K562 (cell line): ENCODE measurements at regions not wholly inside any gene's neighbourhood (a gene's known extent, or its start where the extent isn't known, plus 50 kb on each side); places are given as distances from the start of the nearest gene placed in this dataset.
"Not testable (repeated sequence)": the region's sequence is repeated elsewhere in the genome, so short reads cannot be mapped to it uniquely, and the experiment has no call there.

Source experiments
- CHCHD3 ChIP-seq: fragments of 250-450 bp; sonication (Bioruptor Pico); IDR thresholded peaks from 2 replicates; pipeline ENCODE4 v2.1.2; 2022; ENCODE audit warnings: mild to moderate bottlenecking
- CREB1 ChIP-seq, 2 experiments: sonication (generic) in 1 of 2; formaldehyde crosslinking in 1 of 2; IDR thresholded peaks; 2 replicates each; pipeline versions ENCODE4 v1.6.1 to v1.8.0; 2012 to 2022; ENCODE audit warnings: inconsistent platforms in 1 of 2, mild to moderate bottlenecking in 1 of 2, missing genetic modification reagents in 1 of 2, moderate library complexity in 1 of 2
- ETV6 ChIP-seq, 3 experiments: fragments of 150-350 bp in 1 of 3; sonication (generic) in 1 of 3; formaldehyde crosslinking in 1 of 3; IDR thresholded peaks; 2 replicates each; pipeline versions ENCODE4 v1.6.1 to v1.8.0; 2014 to 2022; ENCODE audit warnings: borderline replicate concordance in 2 of 3, low read depth in 2 of 3, antibody characterized with exemption in 1 of 3, low read length in 1 of 3, mild to moderate bottlenecking in 1 of 3, missing genetic modification reagents in 1 of 3
- FOXA3 ChIP-seq, 2 experiments: fragments of 450-650 bp in 1 of 2; sonication (generic) in 1 of 2; formaldehyde crosslinking; IDR thresholded peaks in 1 of 2; conservative IDR thresholded peaks in 1 of 2; 2 replicates each; pipeline versions ENCODE4 v1.4.0 to v1.8.0; 2020 to 2022; ENCODE audit warnings: mild to moderate bottlenecking in 2 of 2, missing genetic modification reagents in 1 of 2
- HCFC1 ChIP-seq: IDR thresholded peaks from 2 replicates; pipeline ENCODE4 v1.6.1; 2012; ENCODE audit warnings: low read depth, low read length, improper control_type of control experiment
- HDAC1 ChIP-seq, 2 experiments: fragments of 450-650 bp; IDR thresholded peaks; 2 replicates each; pipeline ENCODE4 v1.6.1; 2016 to 2017; ENCODE audit warnings: inconsistent platforms in 1 of 2, mild to moderate bottlenecking in 1 of 2, moderate library complexity in 1 of 2
- KHSRP ChIP-seq: fragments of 450-650 bp; IDR thresholded peaks from 2 replicates; pipeline ENCODE4 v1.6.1; 2017
- KLF1 ChIP-seq: fragments of 450-650 bp; IDR thresholded peaks from 2 replicates; pipeline ENCODE4 v1.6.1; 2016; ENCODE audit warnings: missing genetic modification characterization, missing compliant biosample characterization
- MAZ ChIP-seq, 2 experiments: fragments of 450-650 bp in 1 of 2; sonication (generic) in 1 of 2; formaldehyde crosslinking; IDR thresholded peaks in 1 of 2; conservative IDR thresholded peaks in 1 of 2; 2 replicates each; pipeline versions ENCODE4 v1.4.0 to v1.5.0; 2020; ENCODE audit warnings: mild to moderate bottlenecking in 1 of 2, missing genetic modification reagents in 1 of 2
- RNF2 ChIP-seq: sonication (generic); IDR thresholded peaks from 2 replicates; pipeline ENCODE4 v1.6.1; 2016
- SAFB ChIP-seq: fragments of 200-400 bp; formaldehyde crosslinking; IDR thresholded peaks from 2 replicates; pipeline ENCODE4 v1.6.1; 2017; ENCODE audit warnings: low read depth, low read length, borderline replicate concordance
- SRF ChIP-seq, 2 experiments: fragments of 250-450, 450-650 bp in 1 of 2; sonication (Bioruptor Pico) in 1 of 2; sonication (generic) in 1 of 2; formaldehyde crosslinking; IDR thresholded peaks; 2 replicates each; pipeline versions ENCODE4 v1.5.0 to v1.5.1; 2020 to 2022; ENCODE audit warnings: mild to moderate bottlenecking in 1 of 2, missing genetic modification reagents in 1 of 2
- TCF3 ChIP-seq: sonication (generic); formaldehyde crosslinking; IDR thresholded peaks from 2 replicates; pipeline ENCODE4 v1.4.0; 2020; ENCODE audit warnings: mild to moderate bottlenecking, missing genetic modification reagents
- ZNF12 ChIP-seq: sonication (generic); formaldehyde crosslinking; IDR thresholded peaks from 2 replicates; pipeline ENCODE4 v1.4.0; 2020; ENCODE audit warnings: mild to moderate bottlenecking, missing genetic modification reagents
- ZNF253 ChIP-seq: fragments of 250-450 bp; sonication (Bioruptor Pico); conservative IDR thresholded peaks from 2 replicates; pipeline ENCODE4 v1.6.1; 2021; ENCODE audit warnings: mild to moderate bottlenecking
- TF ChIP-seq, protein P1 (sequence below), 2 experiments: IDR thresholded peaks; 2 replicates each; pipeline ENCODE4 v1.6.1; 2012; ENCODE audit warnings: improper control_type of control experiment in 2 of 2, low read depth in 2 of 2, low read length in 2 of 2, borderline replicate concordance in 1 of 2
- TF ChIP-seq, protein P2 (sequence below), 2 experiments: fragments of 450-650 bp; IDR thresholded peaks; 2 replicates each; pipeline ENCODE4 v1.6.1; 2016
- TF ChIP-seq, protein P3 (sequence below): fragments of 250-450 bp; sonication (Bioruptor Pico); IDR thresholded peaks from 2 replicates; pipeline ENCODE4 v1.4.0; 2020; ENCODE audit warnings: mild to moderate bottlenecking
- TF ChIP-seq, protein P4 (sequence below): fragments of 450-650 bp; formaldehyde crosslinking; IDR thresholded peaks from 2 replicates; pipeline ENCODE4 v1.4.0; 2020; ENCODE audit warnings: mild to moderate bottlenecking, moderate library complexity

DNA sequence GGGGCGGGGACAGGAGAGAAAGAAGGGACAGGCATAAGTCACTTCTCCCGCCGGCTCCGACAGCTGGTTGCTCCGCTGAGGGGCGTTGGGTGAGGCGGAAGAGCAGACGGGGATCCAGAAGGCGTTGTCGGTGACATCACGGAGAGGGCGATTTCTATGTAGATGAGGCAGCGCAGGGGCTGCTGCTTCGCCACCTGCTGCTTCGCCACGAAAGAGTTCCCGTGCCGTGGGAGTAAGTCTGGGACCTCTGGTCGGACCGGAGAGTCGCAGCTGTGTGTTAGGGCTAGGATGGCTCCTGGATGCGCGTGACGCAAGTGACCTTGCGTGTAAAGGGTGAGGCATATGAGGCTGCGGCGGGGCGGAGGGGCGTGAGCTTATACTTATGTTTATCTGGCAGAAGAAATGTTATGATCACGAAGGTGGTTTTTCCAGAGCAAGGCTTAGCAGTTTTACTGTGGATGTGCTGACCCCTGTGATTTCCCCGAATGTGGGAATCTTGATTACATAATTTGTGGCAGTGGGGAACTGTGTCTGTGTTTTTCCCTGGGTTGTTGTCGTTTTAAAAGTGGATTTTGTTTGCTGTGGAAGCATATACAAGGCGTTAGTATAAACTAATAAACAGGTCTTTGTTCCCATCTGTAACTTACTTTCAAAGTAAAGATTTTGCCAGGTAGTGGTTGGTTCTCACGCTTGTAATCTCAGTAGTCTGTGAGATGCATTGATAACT, 52.8 kb downstream of the PPIAL4A start (continued):
- TF ChIP-seq KLF1 (tag) (peak; percentile 62; the same call in 1 of the 2 replicates), CHCHD3 (CRISPR knock-in tag) (peak; percentile 98), KHSRP (peak; percentile 71; the same call in 1 of the 2 replicates), ETV6 (IDR thresholded peaks at IDR 0.05; ENCODE audit: borderline replicate concordance in 1 of 2, low read depth in 2 of 2, low read length in 1 of 2) (peak in 1 of 2 experiments; percentile 72; a peak in 2 of 4 replicates), SAFB (0 out of 2 replicates have a peak, but pooled peaks have one; percentile 29), ZNF253 (peak; percentile 92), MAZ (CRISPR knock-in tag; conservative IDR thresholded peaks at IDR 0.05 in 1 of 2, IDR thresholded peaks at IDR 0.05 in 1 of 2) (peak in 1 of 2 experiments; percentile 71; a peak in 2 of 4 replicates), FOXA3 (CRISPR knock-in tag; conservative IDR thresholded peaks at IDR 0.05 in 1 of 2, IDR thresholded peaks at IDR 0.05 in 1 of 2) (peak in 1 of 2 experiments; percentile 53; a peak in 1 of 4 replicates), ZNF12 (CRISPR knock-in tag) (0 out of 2 replicates have a peak, but pooled peaks have one; percentile 29), SRF (CRISPR knock-in tag; IDR thresholded peaks at IDR 0.05) (peak in 1 of 2 experiments; percentile 76; a peak in 2 of 4 replicates), TCF3 (CRISPR knock-in tag) (0 out of 2 replicates have a peak, but pooled peaks have one; percentile 20), HDAC1 (IDR thresholded peaks at IDR 0.05) (0 out of 4 replicates have a peak, but pooled peaks of 1 of the 2 experiments have one; percentile 36), RNF2 (peak; percentile 99), HCFC1 (peak; percentile 69), CREB1 (IDR thresholded peaks at IDR 0.05) (peak; percentile 77), CREB1 (CRISPR knock-in tag; IDR thresholded peaks at IDR 0.05) (0 out of 2 replicates have a peak, but pooled peaks have one; percentile 52)
- TF ChIP-seq, protein P1, sequence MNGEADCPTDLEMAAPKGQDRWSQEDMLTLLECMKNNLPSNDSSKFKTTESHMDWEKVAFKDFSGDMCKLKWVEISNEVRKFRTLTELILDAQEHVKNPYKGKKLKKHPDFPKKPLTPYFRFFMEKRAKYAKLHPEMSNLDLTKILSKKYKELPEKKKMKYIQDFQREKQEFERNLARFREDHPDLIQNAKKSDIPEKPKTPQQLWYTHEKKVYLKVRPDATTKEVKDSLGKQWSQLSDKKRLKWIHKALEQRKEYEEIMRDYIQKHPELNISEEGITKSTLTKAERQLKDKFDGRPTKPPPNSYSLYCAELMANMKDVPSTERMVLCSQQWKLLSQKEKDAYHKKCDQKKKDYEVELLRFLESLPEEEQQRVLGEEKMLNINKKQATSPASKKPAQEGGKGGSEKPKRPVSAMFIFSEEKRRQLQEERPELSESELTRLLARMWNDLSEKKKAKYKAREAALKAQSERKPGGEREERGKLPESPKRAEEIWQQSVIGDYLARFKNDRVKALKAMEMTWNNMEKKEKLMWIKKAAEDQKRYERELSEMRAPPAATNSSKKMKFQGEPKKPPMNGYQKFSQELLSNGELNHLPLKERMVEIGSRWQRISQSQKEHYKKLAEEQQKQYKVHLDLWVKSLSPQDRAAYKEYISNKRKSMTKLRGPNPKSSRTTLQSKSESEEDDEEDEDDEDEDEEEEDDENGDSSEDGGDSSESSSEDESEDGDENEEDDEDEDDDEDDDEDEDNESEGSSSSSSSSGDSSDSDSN (IDR thresholded peaks at IDR 0.05; ENCODE audit: borderline replicate concordance in 1 of 2, low read depth in 2 of 2, low read length in 2 of 2): peak in 1 of 2 experiments; percentile 82; a peak in 1 of 4 replicates
- not testable (repeated sequence) for TF ChIP-seq ETV6 (CRISPR knock-in tag; IDR thresholded peaks at IDR 0.05; ENCODE audit: borderline replicate concordance)
- TF ChIP-seq, protein P2, sequence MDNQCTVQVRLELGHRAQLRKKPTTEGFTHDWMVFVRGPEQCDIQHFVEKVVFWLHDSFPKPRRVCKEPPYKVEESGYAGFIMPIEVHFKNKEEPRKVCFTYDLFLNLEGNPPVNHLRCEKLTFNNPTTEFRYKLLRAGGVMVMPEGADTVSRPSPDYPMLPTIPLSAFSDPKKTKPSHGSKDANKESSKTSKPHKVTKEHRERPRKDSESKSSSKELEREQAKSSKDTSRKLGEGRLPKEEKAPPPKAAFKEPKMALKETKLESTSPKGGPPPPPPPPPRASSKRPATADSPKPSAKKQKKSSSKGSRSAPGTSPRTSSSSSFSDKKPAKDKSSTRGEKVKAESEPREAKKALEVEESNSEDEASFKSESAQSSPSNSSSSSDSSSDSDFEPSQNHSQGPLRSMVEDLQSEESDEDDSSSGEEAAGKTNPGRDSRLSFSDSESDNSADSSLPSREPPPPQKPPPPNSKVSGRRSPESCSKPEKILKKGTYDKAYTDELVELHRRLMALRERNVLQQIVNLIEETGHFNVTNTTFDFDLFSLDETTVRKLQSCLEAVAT (IDR thresholded peaks at IDR 0.05): peak; percentile 82 to 88
- TF ChIP-seq, protein P3, sequence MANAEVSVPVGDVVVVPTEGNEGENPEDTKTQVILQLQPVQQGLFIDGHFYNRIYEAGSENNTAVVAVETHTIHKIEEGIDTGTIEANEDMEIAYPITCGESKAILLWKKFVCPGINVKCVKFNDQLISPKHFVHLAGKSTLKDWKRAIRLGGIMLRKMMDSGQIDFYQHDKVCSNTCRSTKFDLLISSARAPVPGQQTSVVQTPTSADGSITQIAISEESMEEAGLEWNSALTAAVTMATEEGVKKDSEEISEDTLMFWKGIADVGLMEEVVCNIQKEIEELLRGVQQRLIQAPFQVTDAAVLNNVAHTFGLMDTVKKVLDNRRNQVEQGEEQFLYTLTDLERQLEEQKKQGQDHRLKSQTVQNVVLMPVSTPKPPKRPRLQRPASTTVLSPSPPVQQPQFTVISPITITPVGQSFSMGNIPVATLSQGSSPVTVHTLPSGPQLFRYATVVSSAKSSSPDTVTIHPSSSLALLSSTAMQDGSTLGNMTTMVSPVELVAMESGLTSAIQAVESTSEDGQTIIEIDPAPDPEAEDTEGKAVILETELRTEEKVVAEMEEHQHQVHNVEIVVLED (CRISPR knock-in tag): 0 out of 2 replicates have a peak, but pooled peaks have one; percentile 11
- TF ChIP-seq, protein P4, sequence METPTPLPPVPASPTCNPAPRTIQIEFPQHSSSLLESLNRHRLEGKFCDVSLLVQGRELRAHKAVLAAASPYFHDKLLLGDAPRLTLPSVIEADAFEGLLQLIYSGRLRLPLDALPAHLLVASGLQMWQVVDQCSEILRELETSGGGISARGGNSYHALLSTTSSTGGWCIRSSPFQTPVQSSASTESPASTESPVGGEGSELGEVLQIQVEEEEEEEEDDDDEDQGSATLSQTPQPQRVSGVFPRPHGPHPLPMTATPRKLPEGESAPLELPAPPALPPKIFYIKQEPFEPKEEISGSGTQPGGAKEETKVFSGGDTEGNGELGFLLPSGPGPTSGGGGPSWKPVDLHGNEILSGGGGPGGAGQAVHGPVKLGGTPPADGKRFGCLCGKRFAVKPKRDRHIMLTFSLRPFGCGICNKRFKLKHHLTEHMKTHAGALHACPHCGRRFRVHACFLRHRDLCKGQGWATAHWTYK (CRISPR knock-in tag): peak; percentile 76; the same call in 1 of the 2 replicates
